Gastrocnemius medialis (tissue), 4 donors: ENCODE measurements at regions not wholly inside any gene's neighbourhood (a gene's known extent, or its start where the extent isn't known, plus 50 kb on each side); places are given as distances from the start of the nearest gene placed in this dataset.

Experiments used
- ATAC-seq, 2 donors: fragments of 150-250 bp; one replicate each; pipeline ENCODE4 v1.9.1; 2016
- DNase-seq, 2 donors: peaks; one replicate each; pipeline ENCODE4 v3.0.0-alpha.2; 2019
- H3K27ac ChIP-seq, 4 donors: fragments of 200-600 bp; sonication (generic); 1 replicate in 1 of 4; 2 replicates in 3 of 4; pipeline ENCODE4 v1.5.1; 2016 to 2018; ENCODE audit warnings: mild to moderate bottlenecking in 2 of 4, moderate library complexity in 1 of 4
- H3K27me3 ChIP-seq, 3 donors: fragments of 200-600 bp; sonication (generic) in 2 of 3; 1 replicate in 1 of 3; 2 replicates in 2 of 3; pipeline versions ENCODE4 v1.5.1 to v1.6.0; 2016 to 2019; ENCODE audit warnings: mild to moderate bottlenecking in 1 of 3, moderate library complexity in 1 of 3
- H3K36me3 ChIP-seq, 2 donors: fragments of 200-600 bp; sonication (generic) in 1 of 2; one replicate each; pipeline ENCODE4 v1.5.1; 2017 to 2018
- H3K4me1 ChIP-seq, 2 donors: fragments of 200-600 bp; sonication (generic) in 1 of 2; one replicate each; pipeline ENCODE4 v1.5.1; 2016 to 2017; ENCODE audit warnings: mild to moderate bottlenecking in 2 of 2
- H3K4me3 ChIP-seq, 4 donors: fragments of 200-600 bp; sonication (generic) in 3 of 4; 1 replicate in 1 of 4; 2 replicates in 3 of 4; pipeline ENCODE4 v1.5.1; 2016 to 2019; ENCODE audit warnings: mild to moderate bottlenecking in 2 of 4
- H3K9me3 ChIP-seq, 3 donors: fragments of 200-600 bp; sonication (generic) in 2 of 3; 1 replicate in 1 of 3; 2 replicates in 2 of 3; pipeline ENCODE4 v1.5.1; 2016 to 2019
- POLR2A ChIP-seq, 2 donors: fragments of 450-650 bp; IDR thresholded peaks; one replicate each; pipeline ENCODE4 v1.6.1; 2017; ENCODE audit warnings: antibody characterized with exemption in 2 of 2, mild to moderate bottlenecking in 2 of 2, moderate library complexity in 2 of 2
- in situ Hi-C, 4 donors: fragments of 200-750 bp; cut with MboI; loops; one replicate each; pipeline versions ENCODE4 v1.15.0 to v1.8.0; 2017; ENCODE audit warnings: low sequenced_read_pairs in 4 of 4
- intact Hi-C: fragments of 100-400 bp; cut with DNase I; formaldehyde crosslinking; loops from one replicate; pipeline ENCODE4 v1.15.1; 2023; ENCODE audit warnings: low total_unique reads
- TF ChIP-seq, protein P1 (sequence below), 5 experiments: fragments of 450-650 bp in 3 of 5; fragments of 200-600 bp in 2 of 5; sonication (generic) in 2 of 5; IDR thresholded peaks in 4 of 5; conservative IDR thresholded peaks in 1 of 5; 1 replicate in 4 of 5; 2 replicates in 1 of 5; pipeline ENCODE4 v1.5.1; 2016 to 2019; ENCODE audit warnings: antibody characterized with exemption in 5 of 5, mild to moderate bottlenecking in 3 of 5, moderate library complexity in 3 of 5

DNA sequence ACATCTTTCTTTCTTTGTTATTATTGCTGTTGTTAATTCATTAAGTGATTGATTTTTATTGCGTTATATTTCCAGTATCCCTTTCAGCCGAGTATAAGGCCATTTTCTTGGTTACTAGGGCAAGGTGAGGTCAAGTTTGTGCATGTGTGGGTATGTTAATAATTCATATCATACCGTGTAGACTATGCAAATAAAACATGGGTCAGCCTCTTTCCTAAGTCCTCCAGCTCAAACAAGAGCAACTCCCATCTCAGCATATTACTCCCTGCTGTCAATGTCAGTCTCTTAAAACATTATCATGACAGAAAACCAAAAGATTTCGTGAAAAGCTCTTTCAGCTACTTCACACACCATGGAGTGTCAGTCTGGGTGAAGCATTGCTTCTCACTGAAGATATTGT lies 103.9 kb upstream of the ST8SIA2 start:
- Histone ChIP-seq H3K27ac (no peak overlapping the region), H3K36me3 (no peaks in the 10 kb centered on the region), H3K4me3 (no peak overlapping the region), H3K4me1 (no peaks in the 10 kb centered on the region), H3K27me3 (peaks cover 0 to 5% (median 4%) of the 10 kb centered on the region in 3 donors), H3K9me3 (no peaks in the 10 kb centered on the region)
- no peak for DNase-seq
- TF ChIP-seq, protein P1, sequence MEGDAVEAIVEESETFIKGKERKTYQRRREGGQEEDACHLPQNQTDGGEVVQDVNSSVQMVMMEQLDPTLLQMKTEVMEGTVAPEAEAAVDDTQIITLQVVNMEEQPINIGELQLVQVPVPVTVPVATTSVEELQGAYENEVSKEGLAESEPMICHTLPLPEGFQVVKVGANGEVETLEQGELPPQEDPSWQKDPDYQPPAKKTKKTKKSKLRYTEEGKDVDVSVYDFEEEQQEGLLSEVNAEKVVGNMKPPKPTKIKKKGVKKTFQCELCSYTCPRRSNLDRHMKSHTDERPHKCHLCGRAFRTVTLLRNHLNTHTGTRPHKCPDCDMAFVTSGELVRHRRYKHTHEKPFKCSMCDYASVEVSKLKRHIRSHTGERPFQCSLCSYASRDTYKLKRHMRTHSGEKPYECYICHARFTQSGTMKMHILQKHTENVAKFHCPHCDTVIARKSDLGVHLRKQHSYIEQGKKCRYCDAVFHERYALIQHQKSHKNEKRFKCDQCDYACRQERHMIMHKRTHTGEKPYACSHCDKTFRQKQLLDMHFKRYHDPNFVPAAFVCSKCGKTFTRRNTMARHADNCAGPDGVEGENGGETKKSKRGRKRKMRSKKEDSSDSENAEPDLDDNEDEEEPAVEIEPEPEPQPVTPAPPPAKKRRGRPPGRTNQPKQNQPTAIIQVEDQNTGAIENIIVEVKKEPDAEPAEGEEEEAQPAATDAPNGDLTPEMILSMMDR (IDR thresholded peaks at IDR 0.05 in 4 of 5, conservative IDR thresholded peaks at IDR 0.05 in 1 of 5) = no peak
- TF ChIP-seq POLR2A (IDR thresholded peaks at IDR 0.05) = no peak
- in situ Hi-C loops (loop anchor here in 1 of 4 donors (10.0 kb wide), 1 partner anchor 55 kb away; no protein-coding TSS in a partner anchor), intact Hi-C loops (no loop called here)
- no peak for ATAC-seq

DNA sequence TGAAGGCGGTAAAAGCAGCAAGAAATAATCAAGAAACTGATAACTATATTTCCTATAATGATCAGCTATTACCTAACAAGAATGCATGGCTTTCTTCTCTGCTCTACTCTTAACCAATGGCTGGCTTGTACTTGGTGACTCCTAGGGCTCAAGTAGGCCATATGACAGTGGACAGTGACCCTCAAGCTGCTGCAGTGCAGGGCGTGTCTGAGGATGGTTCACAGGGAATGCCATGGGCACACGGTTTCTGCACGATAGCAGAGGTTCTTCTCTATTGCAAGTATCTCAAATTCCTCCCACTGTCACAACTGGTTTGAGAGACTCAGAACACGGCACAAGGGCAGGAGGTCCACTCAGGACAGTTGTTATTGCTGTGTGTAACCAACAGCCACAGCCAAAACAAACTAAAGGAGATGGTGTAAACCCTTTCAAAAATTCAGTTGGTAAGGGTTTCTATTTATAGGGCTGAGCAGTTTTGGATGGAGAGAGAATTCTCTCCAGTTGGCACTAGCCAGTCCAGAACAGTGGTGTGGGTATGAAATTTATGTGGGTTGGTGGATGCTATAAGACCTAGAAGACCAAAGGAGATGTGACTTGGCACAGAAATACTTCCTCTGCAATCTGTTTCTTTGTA lies 103.2 kb upstream of the ST8SIA2 start:
- in situ Hi-C loops = no loop called here
- no peak for ATAC-seq
- TF ChIP-seq POLR2A (IDR thresholded peaks at IDR 0.05) = no peak
- TF ChIP-seq, protein P1 (IDR thresholded peaks at IDR 0.05 in 4 of 5, conservative IDR thresholded peaks at IDR 0.05 in 1 of 5) = no peak
- DNase-seq = no peak
- intact Hi-C loops = no loop called here
- H3K27me3 ChIP-seq = peaks cover 0 to 5% (median 5%) of the 10 kb centered on the region in 3 donors
- H3K4me3 ChIP-seq = no peak overlapping the region
- H3K4me1 ChIP-seq = no peaks in the 10 kb centered on the region
- H3K36me3 ChIP-seq = no peaks in the 10 kb centered on the region
- H3K9me3 ChIP-seq = no peaks in the 10 kb centered on the region
- no peak overlapping the region for H3K27ac ChIP-seq

DNA sequence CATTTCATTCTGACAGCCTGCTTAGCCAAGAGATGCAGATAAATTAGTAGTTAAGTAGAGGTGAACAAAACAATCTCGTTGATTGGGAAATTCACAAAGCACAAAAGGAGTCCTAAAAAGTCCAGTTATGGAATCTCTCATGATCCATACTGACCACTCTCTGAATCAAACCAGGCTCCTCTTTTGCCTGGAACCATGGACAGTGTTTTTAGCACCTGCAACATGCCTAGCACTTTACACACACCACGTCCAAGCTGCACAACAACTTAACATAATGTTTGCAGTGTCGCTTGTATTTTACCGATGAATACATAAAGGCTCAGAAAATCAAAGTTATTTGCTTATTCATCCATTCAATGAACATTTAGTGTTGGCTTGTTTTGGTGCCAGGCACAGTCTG lies 101.8 kb upstream of the ST8SIA2 start:
- H3K4me3 ChIP-seq = no peak overlapping the region
- peaks cover 0 to 5% (median 5%) of the 10 kb centered on the region in 3 donors for H3K27me3 ChIP-seq
- no peaks in the 10 kb centered on the region for H3K36me3 ChIP-seq
- H3K27ac ChIP-seq = no peak overlapping the region
- no peak for ATAC-seq
- H3K4me1 ChIP-seq = no peaks in the 10 kb centered on the region
- no peak for TF ChIP-seq POLR2A (IDR thresholded peaks at IDR 0.05)
- TF ChIP-seq, protein P1 (IDR thresholded peaks at IDR 0.05 in 4 of 5, conservative IDR thresholded peaks at IDR 0.05 in 1 of 5) = no peak
- in situ Hi-C loops (no loop called here), intact Hi-C loops (no loop called here)
- DNase-seq = no peak
- H3K9me3 ChIP-seq = no peaks in the 10 kb centered on the region

DNA sequence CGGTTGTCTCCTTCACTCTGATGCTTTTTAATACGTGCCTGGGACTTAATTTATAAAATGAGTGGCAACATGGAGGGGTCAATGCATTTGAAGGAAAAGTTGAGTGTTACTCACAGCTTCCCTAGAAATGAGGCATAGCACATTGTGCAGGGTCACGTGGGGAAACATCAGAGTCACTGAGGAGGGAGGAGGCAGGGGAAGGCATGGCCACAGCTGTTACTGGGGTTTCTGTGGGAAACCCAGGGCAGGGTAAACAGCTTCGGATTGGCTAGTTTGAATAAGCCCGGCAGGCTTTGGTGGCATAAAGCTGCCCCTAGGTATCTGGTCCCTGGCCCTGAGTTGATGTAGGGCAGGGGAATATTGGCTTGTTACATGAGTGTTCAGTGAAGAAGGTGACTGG lies 98.9 kb upstream of the ST8SIA2 start:
- ATAC-seq (no peak), DNase-seq (no peak)
- intact Hi-C loops = no loop called here
- TF ChIP-seq, protein P1 (IDR thresholded peaks at IDR 0.05 in 4 of 5, conservative IDR thresholded peaks at IDR 0.05 in 1 of 5) = no peak
- TF ChIP-seq POLR2A (IDR thresholded peaks at IDR 0.05) = no peak
- in situ Hi-C loops = no loop called here
- no peaks in the 10 kb centered on the region for H3K9me3 ChIP-seq
- no peak overlapping the region for H3K27ac ChIP-seq
- H3K27me3 ChIP-seq = peaks cover 0 to 5% (median 5%) of the 10 kb centered on the region in 3 donors
- H3K4me1 ChIP-seq = no peaks in the 10 kb centered on the region
- no peak overlapping the region for H3K4me3 ChIP-seq
- no peaks in the 10 kb centered on the region for H3K36me3 ChIP-seq
